OCI-LY1 (cell line): ENCODE measurements at regions not wholly inside any gene's neighbourhood (a gene's known extent, or its start where the extent isn't known, plus 50 kb on each side); places are given as distances from the start of the nearest gene placed in this dataset.

ENCODE experiments used
- H2AFZ ChIP-seq: fragments of 200-600 bp; sonication (generic), shearing (Covaris generic); 2 replicates; pipeline ENCODE4 v1.6.0; 2014; ENCODE audit warnings: antibody characterized with exemption, mild to moderate bottlenecking, low read length
- H3F3A ChIP-seq: fragments of 200-600 bp; sonication (generic), shearing (Covaris generic); 2 replicates; pipeline ENCODE4 v1.6.0; 2014; ENCODE audit warnings: mild to moderate bottlenecking, antibody characterized with exemption, low read length, moderate library complexity; ENCODE audit not compliant: insufficient read depth
- H3K27ac ChIP-seq: fragments of 200-600 bp; sonication (generic); 2 replicates; pipeline ENCODE4 v1.5.1; 2014; ENCODE audit warnings: low read length, mixed run types, mild to moderate bottlenecking, low read depth; ENCODE audit not compliant: poor library complexity, severe bottlenecking
- H3K27me3 ChIP-seq: fragments of 200-600 bp; sonication (generic); 2 replicates; pipeline ENCODE4 v1.6.0; 2014; ENCODE audit warnings: antibody characterized with exemption, mild to moderate bottlenecking, low read length, moderate library complexity; ENCODE audit not compliant: insufficient read depth
- H3K36me3 ChIP-seq: fragments of 200-600 bp; sonication (generic); 2 replicates; pipeline ENCODE4 v1.6.1; 2014; ENCODE audit warnings: mild to moderate bottlenecking, antibody characterized with exemption, low read length, moderate library complexity, mixed read lengths; ENCODE audit not compliant: insufficient read depth
- H3K4me1 ChIP-seq: fragments of 200-600 bp; sonication (generic); 2 replicates; pipeline ENCODE4 v1.5.1; 2014; ENCODE audit warnings: mild to moderate bottlenecking, low read length, moderate library complexity; ENCODE audit not compliant: insufficient read depth, severe bottlenecking
- H3K4me2 ChIP-seq: fragments of 200-600 bp; sonication (generic), shearing (Covaris generic); 2 replicates; pipeline ENCODE4 v1.6.1; 2014; ENCODE audit warnings: low read length
- H3K4me3 ChIP-seq: fragments of 200-600 bp; sonication (generic); 2 replicates; pipeline ENCODE4 v1.5.1; 2014; ENCODE audit warnings: low read length, low read depth, mild to moderate bottlenecking, mixed read lengths; ENCODE audit not compliant: poor library complexity, severe bottlenecking
- H3K79me2 ChIP-seq: fragments of 200-600 bp; shearing (Covaris generic); 2 replicates; pipeline ENCODE4 v1.6.1; 2016; ENCODE audit warnings: mixed run types, low read length, mixed read lengths; ENCODE audit not compliant: insufficient read depth
- H3K9ac ChIP-seq: fragments of 200-600 bp; sonication (generic), shearing (Covaris generic); 2 replicates; pipeline ENCODE4 v1.6.1; 2014; ENCODE audit warnings: mild to moderate bottlenecking, low read length, mixed read lengths
- H3K9me2 ChIP-seq: fragments of 200-600 bp; sonication (generic), shearing (Covaris generic); 2 replicates; pipeline ENCODE4 v1.6.1; 2014; ENCODE audit warnings: low read depth, mild to moderate bottlenecking, low read length, mixed read lengths
- H3K9me3 ChIP-seq: fragments of 200-600 bp; shearing (Covaris generic); 2 replicates; pipeline ENCODE4 v1.6.1; 2014; ENCODE audit warnings: low read length, mixed read lengths
- H4K20me1 ChIP-seq: fragments of 200-600 bp; sonication (generic), shearing (Covaris generic); 2 replicates; pipeline ENCODE4 v1.6.0; 2016; ENCODE audit warnings: mild to moderate bottlenecking, low read length; ENCODE audit not compliant: insufficient read depth
- CTCF ChIP-seq: fragments of 200-600 bp; sonication (generic), shearing (Covaris generic); IDR thresholded peaks from 2 replicates; pipeline ENCODE4 v1.5.1; 2017; ENCODE audit warnings: mild to moderate bottlenecking, antibody characterized with exemption, low read length, moderate library complexity, mixed read lengths
- EZH2 ChIP-seq: fragments of 200-600 bp; sonication (generic), shearing (Covaris generic); IDR thresholded peaks from 2 replicates; pipeline ENCODE4 v1.8.0; 2017; ENCODE audit warnings: borderline replicate concordance, mixed run types, mild to moderate bottlenecking, antibody characterized with exemption, low read length, moderate library complexity, mixed read lengths

DNA sequence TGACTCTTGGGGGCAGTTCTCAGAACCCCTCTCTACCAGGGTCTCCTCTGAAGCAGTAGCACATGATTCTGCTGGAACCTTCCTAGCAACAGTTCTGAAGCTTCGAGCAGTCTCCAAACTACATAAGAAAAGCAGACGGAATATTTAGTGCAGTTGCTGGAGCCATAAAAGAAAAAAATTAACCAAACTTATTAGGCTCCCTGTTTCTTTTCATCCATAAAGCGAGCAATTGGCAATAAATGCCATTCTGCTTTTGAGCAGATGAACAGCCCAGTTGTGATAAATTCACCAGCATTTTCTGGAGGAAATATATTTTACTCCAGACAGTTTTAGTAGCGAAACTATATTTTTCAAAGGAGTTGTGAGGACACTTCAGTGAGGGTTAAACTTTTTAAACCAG lies 250.1 kb upstream of the BOD1L1 start:
- Histone ChIP-seq H3K9ac (no peak overlapping the region), H3K27me3 (no peaks in the 10 kb centered on the region), H3K4me3 (no peak overlapping the region), H4K20me1 (no peaks in the 10 kb centered on the region), H2AFZ (no peak overlapping the region), H3K9me2 (no peaks in the 10 kb centered on the region), H3K4me2 (no peak overlapping the region), H3K9me3 (no peaks in the 10 kb centered on the region), H3K27ac (no peak overlapping the region), H3K4me1 (no peaks in the 10 kb centered on the region), H3F3A (no peaks in the 10 kb centered on the region), H3K36me3 (no peaks in the 10 kb centered on the region), H3K79me2 (no peaks in the 10 kb centered on the region)
- no peak for TF ChIP-seq CTCF
- no peak for TF ChIP-seq EZH2

DNA sequence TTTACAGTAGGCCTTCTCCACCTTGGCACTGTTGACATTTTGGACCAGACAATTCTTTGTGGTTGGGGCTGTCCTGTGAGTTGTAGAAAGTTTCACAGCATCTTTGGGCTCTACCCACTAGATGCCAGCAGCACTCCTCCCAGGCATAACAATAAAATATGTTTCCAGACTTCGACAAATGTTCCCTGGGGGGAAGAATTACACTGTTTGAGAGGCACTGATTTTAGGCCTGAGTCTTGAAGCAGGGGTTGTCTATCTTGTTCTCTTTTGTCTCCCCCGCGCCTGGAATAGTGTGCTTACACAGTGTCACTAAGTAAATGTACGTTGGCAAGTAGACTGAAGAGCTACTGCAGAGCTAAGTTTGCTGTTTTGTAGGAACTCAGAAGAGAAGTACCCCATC lies 254.4 kb upstream of the BOD1L1 start:
- H3K27me3 ChIP-seq = no peaks in the 10 kb centered on the region
- H3K4me3 ChIP-seq = no peak overlapping the region
- no peaks in the 10 kb centered on the region for H3K9me2 ChIP-seq
- no peaks in the 10 kb centered on the region for H3F3A ChIP-seq
- H3K4me1 ChIP-seq = no peaks in the 10 kb centered on the region
- no peak overlapping the region for H3K9ac ChIP-seq
- H3K36me3 ChIP-seq = no peaks in the 10 kb centered on the region
- H4K20me1 ChIP-seq = no peaks in the 10 kb centered on the region
- no peaks in the 10 kb centered on the region for H3K79me2 ChIP-seq
- no peak overlapping the region for H2AFZ ChIP-seq
- no peak for TF ChIP-seq CTCF
- TF ChIP-seq EZH2 = no peak
- no peak overlapping the region for H3K27ac ChIP-seq
- H3K9me3 ChIP-seq = no peaks in the 10 kb centered on the region
- no peak overlapping the region for H3K4me2 ChIP-seq

GRCh38 chr4:13887010-13887409 lies 259.5 kb upstream of the BOD1L1 start:
- no peaks in the 10 kb centered on the region for H3K79me2 ChIP-seq
- no peaks in the 10 kb centered on the region for H3K9me2 ChIP-seq
- H3K4me3 ChIP-seq = no peak overlapping the region
- no peak overlapping the region for H3K9ac ChIP-seq
- no peak overlapping the region for H2AFZ ChIP-seq
- H3F3A ChIP-seq = no peaks in the 10 kb centered on the region
- no peaks in the 10 kb centered on the region for H3K4me1 ChIP-seq
- no peak overlapping the region for H3K27ac ChIP-seq
- no peaks in the 10 kb centered on the region for H3K9me3 ChIP-seq
- no peaks in the 10 kb centered on the region for H3K27me3 ChIP-seq
- no peaks in the 10 kb centered on the region for H3K36me3 ChIP-seq
- no peak for TF ChIP-seq EZH2
- TF ChIP-seq CTCF = no peak
- H4K20me1 ChIP-seq = no peaks in the 10 kb centered on the region
- H3K4me2 ChIP-seq = no peak overlapping the region
